Osteocyte (in vitro differentiated cells): ENCODE measurements at regions not wholly inside any gene's neighbourhood (a gene's known extent, or its start where the extent isn't known, plus 50 kb on each side); places are given as distances from the start of the nearest gene placed in this dataset.

Experiments used
- DNase-seq: peaks from one replicate; pipeline ENCODE4 v3.0.0; 2021; ENCODE audit warnings: mixed read lengths; ENCODE audit not compliant: unreplicated experiment; ENCODE audit errors: extremely low spot score
- H3K27ac Mint-ChIP-seq: one replicate; pipeline ENCODE4 v1.8.0; 2021; ENCODE audit warnings: mild to moderate bottlenecking, mixed read lengths; ENCODE audit not compliant: unreplicated experiment
- H3K27me3 Mint-ChIP-seq: one replicate; pipeline ENCODE4 v1.8.0; 2021; ENCODE audit warnings: mixed read lengths; ENCODE audit not compliant: unreplicated experiment
- H3K36me3 Mint-ChIP-seq: one replicate; pipeline ENCODE4 v1.8.0; 2021; ENCODE audit warnings: mixed read lengths; ENCODE audit not compliant: unreplicated experiment
- H3K4me1 Mint-ChIP-seq: one replicate; pipeline ENCODE4 v1.8.0; 2021; ENCODE audit warnings: mixed read lengths; ENCODE audit not compliant: unreplicated experiment
- H3K4me3 Mint-ChIP-seq: one replicate; pipeline ENCODE4 v1.8.0; 2021; ENCODE audit warnings: mild to moderate bottlenecking, moderate library complexity, mixed read lengths; ENCODE audit not compliant: unreplicated experiment
- H3K9me3 Mint-ChIP-seq: one replicate; pipeline ENCODE4 v1.8.0; 2021; ENCODE audit warnings: mixed read lengths; ENCODE audit not compliant: unreplicated experiment
- TF ChIP-seq, protein P1 (sequence below): fragments of 200-600 bp; sonication (generic); IDR thresholded peaks from 2 replicates; pipeline ENCODE4 v1.5.0; 2021; ENCODE audit warnings: antibody characterized with exemption, mild to moderate bottlenecking, moderate library complexity

DNA sequence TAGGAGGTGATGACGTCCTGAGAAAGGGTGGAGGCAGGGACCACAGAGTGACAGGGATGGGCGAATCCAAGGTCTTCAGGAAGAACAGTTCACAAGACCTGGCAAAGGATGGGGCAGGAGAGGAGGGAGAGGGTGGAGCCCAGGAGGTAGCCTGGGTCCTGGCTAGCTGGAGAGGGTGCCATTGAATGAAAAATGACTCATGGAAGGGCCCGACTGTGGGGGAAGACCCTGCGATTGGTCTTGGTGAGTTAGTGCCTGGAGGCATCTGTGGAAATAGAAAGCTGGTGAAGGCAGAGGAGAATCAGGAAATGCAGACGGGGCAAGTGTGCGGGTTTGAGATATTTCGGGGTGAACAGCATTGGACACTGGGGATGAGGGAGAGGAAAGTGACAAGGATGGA is 60.3 kb upstream of the SLC45A1 start:
- no peak for DNase-seq
- TF ChIP-seq, protein P1, sequence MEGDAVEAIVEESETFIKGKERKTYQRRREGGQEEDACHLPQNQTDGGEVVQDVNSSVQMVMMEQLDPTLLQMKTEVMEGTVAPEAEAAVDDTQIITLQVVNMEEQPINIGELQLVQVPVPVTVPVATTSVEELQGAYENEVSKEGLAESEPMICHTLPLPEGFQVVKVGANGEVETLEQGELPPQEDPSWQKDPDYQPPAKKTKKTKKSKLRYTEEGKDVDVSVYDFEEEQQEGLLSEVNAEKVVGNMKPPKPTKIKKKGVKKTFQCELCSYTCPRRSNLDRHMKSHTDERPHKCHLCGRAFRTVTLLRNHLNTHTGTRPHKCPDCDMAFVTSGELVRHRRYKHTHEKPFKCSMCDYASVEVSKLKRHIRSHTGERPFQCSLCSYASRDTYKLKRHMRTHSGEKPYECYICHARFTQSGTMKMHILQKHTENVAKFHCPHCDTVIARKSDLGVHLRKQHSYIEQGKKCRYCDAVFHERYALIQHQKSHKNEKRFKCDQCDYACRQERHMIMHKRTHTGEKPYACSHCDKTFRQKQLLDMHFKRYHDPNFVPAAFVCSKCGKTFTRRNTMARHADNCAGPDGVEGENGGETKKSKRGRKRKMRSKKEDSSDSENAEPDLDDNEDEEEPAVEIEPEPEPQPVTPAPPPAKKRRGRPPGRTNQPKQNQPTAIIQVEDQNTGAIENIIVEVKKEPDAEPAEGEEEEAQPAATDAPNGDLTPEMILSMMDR, result no peak
- no peak overlapping the region for H3K27ac Mint-ChIP-seq
- no peaks in the 10 kb centered on the region for H3K9me3 Mint-ChIP-seq
- H3K4me1 Mint-ChIP-seq, result peaks cover 25% of the 10 kb centered on the region
- H3K27me3 Mint-ChIP-seq, result no peaks in the 10 kb centered on the region
- no peak overlapping the region for H3K4me3 Mint-ChIP-seq
- no peaks in the 10 kb centered on the region for H3K36me3 Mint-ChIP-seq

DNA sequence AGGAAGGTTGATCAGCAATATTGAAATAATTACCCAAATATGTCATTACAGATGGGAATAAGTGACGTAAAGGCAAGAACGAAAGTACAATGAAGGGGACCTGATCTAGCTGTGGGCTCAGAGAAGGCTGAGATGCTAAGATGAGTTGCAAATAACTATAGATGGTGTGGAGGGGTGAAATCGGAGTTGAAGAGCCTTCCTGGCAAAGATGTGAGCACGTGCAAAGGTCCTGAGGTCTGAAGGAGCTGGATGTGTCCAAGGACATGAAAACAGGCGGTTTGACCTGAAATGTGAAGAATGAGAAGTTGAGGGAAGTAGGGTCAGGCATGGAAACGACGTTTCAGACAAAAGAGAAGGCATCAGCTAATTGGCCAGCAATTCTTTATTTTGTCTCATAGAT is 61.6 kb upstream of the SLC45A1 start:
- no peaks in the 10 kb centered on the region for H3K9me3 Mint-ChIP-seq
- peaks cover 25% of the 10 kb centered on the region for H3K4me1 Mint-ChIP-seq
- no peak overlapping the region for H3K27ac Mint-ChIP-seq
- H3K36me3 Mint-ChIP-seq, result no peaks in the 10 kb centered on the region
- H3K27me3 Mint-ChIP-seq, result no peaks in the 10 kb centered on the region
- no peak for DNase-seq
- TF ChIP-seq, protein P1, result no peak
- H3K4me3 Mint-ChIP-seq, result no peak overlapping the region

DNA sequence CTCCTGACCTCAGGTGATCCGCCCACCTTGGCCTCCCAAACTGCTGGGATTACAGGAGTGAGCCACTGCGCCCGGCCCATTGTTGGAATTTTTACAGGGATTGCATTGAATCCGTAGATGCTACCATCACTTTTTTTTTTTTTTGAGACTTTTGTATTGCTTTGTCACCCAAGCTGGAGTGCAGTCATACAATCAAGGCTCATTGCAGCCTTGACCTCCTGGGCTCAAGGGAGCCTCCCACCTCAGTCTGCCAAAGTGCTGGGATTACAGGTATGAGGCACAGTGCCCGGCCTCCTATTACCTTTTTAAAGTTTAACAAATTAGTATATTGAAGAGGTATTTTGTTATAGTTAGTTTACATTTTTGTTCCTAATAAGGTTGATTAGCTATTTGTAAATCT is 62.2 kb upstream of the SLC45A1 start:
- Mint-ChIP-seq H3K27ac (no peak overlapping the region), H3K36me3 (no peaks in the 10 kb centered on the region), H3K27me3 (no peaks in the 10 kb centered on the region), H3K4me3 (no peak overlapping the region), H3K9me3 (no peaks in the 10 kb centered on the region), H3K4me1 (peaks cover 25% of the 10 kb centered on the region)
- TF ChIP-seq, protein P1, result no peak
- no peak for DNase-seq

DNA sequence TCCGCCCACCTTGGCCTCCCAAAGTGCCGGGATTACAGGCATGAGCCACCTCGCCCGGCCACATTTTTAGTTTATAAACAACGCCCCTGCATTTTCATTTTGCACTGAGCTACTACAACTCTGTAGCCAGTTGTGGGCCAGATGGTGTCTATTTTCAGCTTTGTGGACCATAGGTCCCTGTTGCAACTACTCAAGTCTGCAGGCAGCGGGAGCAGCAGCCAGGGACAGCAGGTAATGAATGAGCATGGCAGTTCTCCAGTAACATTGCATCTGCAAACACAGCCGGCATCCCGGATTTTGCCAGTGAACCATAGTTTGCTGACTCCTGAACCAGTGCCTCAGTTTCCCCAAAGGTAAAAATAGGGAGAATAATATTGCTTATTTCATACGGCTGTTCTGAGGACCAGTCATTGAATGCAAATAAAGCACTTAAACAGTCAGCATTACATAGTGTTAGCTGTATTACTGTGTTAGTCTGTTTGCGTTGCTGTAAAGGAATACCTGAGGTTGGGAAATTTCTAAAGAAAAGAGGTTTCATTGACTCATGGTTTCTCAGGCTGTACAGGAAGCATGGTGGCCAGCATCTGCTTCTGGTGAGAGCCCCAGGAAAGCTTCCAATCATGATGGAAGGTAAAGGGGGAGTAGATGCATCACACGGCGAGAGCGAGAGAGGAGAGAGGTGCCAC is 65.5 kb upstream of the SLC45A1 start:
- no peaks in the 10 kb centered on the region for H3K27me3 Mint-ChIP-seq
- no peak for DNase-seq
- H3K4me3 Mint-ChIP-seq, result no peak overlapping the region
- H3K27ac Mint-ChIP-seq, result no peak overlapping the region
- TF ChIP-seq, protein P1, result no peak
- H3K36me3 Mint-ChIP-seq, result no peaks in the 10 kb centered on the region
- peaks cover 4% of the 10 kb centered on the region for H3K4me1 Mint-ChIP-seq
- H3K9me3 Mint-ChIP-seq, result no peaks in the 10 kb centered on the region

DNA sequence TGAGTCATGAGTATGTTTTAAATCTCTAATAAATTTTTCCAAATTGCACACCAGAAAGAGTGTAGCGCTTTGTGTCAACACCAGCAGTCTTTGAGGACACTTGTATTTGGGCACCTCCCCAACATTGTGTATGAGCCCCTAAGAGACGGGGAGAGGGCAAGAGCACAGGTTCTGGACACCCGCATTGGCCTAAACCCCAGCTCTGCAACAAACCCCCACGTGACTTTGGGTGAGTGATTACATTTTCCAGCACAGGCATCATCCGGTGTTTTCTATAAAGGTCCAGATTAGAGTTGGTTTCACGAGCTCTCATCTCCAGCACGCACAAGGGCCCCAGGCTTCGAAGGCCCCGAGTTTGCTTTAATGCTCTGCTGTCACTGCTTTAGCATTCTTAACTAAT is 66.3 kb upstream of the SLC45A1 start:
- TF ChIP-seq, protein P1, result no peak
- no peaks in the 10 kb centered on the region for H3K27me3 Mint-ChIP-seq
- no peak for DNase-seq
- H3K27ac Mint-ChIP-seq, result no peak overlapping the region
- H3K36me3 Mint-ChIP-seq, result no peaks in the 10 kb centered on the region
- H3K9me3 Mint-ChIP-seq, result no peaks in the 10 kb centered on the region
- no peaks in the 10 kb centered on the region for H3K4me1 Mint-ChIP-seq
- H3K4me3 Mint-ChIP-seq, result no peak overlapping the region
